Right atrium auricular region (tissue), 2 donors: ENCODE measurements at regions not wholly inside any gene's neighbourhood (a gene's known extent, or its start where the extent isn't known, plus 50 kb on each side); places are given as distances from the start of the nearest gene placed in this dataset.

Experiments
- DNase-seq: peaks from one replicate; pipeline ENCODE4 v3.0.0-alpha.2; 2019; ENCODE audit warnings: low spot score
- H3K27ac ChIP-seq, 2 donors: fragments of 200-600 bp; sonication (generic); 1 replicate in 1 of 2; 2 replicates in 1 of 2; pipeline ENCODE4 v1.5.1; 2016 to 2019
- H3K27me3 ChIP-seq, 2 donors: fragments of 200-600 bp; sonication (generic); one replicate each; pipeline versions ENCODE4 v1.5.1 to v1.6.0; 2017 to 2019
- H3K36me3 ChIP-seq: fragments of 200-600 bp; sonication (generic); one replicate; pipeline ENCODE4 v1.5.1; 2016
- H3K4me1 ChIP-seq, 2 donors: fragments of 200-600 bp; sonication (generic); one replicate each; pipeline versions ENCODE4 v1.5.1 to v1.6.0; 2017 to 2019
- H3K4me3 ChIP-seq, 2 donors: fragments of 200-600 bp; sonication (generic); 1 replicate in 1 of 2; 2 replicates in 1 of 2; pipeline ENCODE4 v1.5.1; 2017 to 2019; ENCODE audit warnings: mild to moderate bottlenecking in 1 of 2, moderate library complexity in 1 of 2
- H3K9me3 ChIP-seq, 2 donors: fragments of 200-600 bp; sonication (generic); one replicate each; pipeline ENCODE4 v1.5.1; 2019
- TF ChIP-seq, protein P1 (sequence below), 2 donors: fragments of 200-600 bp; sonication (generic); IDR thresholded peaks; one replicate each; pipeline ENCODE4 v1.5.1; 2019; ENCODE audit warnings: antibody characterized with exemption in 2 of 2

- Histone ChIP-seq H3K27me3 (no peaks in the 10 kb centered on the region), H3K36me3 (no peaks in the 10 kb centered on the region), H3K4me3 (no peak overlapping the region), H3K4me1 (no peaks in the 10 kb centered on the region), H3K9me3 (no peaks in the 10 kb centered on the region), H3K27ac (no peak overlapping the region)
- DNase-seq: no peak
- TF ChIP-seq, protein P1, sequence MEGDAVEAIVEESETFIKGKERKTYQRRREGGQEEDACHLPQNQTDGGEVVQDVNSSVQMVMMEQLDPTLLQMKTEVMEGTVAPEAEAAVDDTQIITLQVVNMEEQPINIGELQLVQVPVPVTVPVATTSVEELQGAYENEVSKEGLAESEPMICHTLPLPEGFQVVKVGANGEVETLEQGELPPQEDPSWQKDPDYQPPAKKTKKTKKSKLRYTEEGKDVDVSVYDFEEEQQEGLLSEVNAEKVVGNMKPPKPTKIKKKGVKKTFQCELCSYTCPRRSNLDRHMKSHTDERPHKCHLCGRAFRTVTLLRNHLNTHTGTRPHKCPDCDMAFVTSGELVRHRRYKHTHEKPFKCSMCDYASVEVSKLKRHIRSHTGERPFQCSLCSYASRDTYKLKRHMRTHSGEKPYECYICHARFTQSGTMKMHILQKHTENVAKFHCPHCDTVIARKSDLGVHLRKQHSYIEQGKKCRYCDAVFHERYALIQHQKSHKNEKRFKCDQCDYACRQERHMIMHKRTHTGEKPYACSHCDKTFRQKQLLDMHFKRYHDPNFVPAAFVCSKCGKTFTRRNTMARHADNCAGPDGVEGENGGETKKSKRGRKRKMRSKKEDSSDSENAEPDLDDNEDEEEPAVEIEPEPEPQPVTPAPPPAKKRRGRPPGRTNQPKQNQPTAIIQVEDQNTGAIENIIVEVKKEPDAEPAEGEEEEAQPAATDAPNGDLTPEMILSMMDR (IDR thresholded peaks at IDR 0.05): no peak
Measured at GRCh38 chr18:77495079-77495478, 245.4 kb downstream of the GALR1 start.

DNA sequence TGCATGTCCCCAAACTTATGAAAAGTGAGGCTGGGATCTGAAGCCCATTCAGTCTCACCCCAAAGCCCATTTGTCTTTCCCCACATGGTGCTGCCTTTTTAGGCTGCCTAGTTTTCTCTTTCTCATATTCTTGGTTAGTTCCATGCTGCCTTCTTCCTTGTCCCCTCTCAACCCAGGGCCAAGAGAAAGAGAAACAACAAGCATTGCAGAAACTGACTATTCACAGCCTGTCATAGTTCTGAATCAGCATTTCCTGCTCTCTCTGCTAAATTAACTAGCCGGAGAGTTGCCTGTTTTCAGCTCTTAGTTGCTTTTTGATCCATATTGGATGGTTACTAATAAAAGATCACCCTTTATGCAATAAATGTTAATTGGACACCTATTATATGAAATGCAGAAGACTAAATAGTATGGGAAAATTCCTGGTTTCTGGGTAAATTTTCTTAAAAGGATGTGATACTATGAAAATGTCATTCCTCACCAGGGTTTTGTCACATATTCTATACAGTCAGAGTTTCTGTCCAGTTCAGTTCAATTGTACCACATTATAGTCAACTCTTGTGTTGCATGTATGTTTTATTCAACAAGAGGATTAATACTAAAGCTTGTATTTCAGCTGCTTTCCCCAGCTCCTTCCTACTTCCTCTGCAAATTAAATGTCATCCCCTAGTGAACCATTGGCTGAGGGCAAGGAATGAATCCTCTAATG is 246.5 kb downstream of the GALR1 start:
- Histone ChIP-seq H3K36me3 (no peaks in the 10 kb centered on the region), H3K27ac (no peak overlapping the region), H3K4me3 (no peak overlapping the region), H3K9me3 (no peaks in the 10 kb centered on the region), H3K4me1 (no peaks in the 10 kb centered on the region), H3K27me3 (no peaks in the 10 kb centered on the region)
- TF ChIP-seq, protein P1 (IDR thresholded peaks at IDR 0.05): no peak
- DNase-seq: no peak

DNA sequence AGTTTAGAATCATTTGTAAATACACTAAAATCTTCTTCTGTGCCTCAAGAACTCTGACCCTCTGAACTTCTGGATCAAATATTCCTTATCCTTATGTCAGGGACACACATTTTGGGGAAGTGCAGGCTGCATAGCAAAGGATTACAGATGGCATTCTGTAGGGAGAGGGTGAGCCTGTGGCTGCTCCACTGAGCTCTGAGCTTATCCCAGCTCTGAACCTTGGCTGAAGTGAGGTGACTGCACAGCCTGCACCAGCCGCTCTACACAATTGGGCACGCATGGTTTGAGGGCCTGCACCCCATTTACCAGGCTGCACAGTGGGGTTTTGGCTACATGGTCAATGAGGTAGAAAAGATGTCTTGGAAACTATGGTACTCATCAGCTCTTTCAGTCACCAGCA is 251.6 kb downstream of the GALR1 start:
- Histone ChIP-seq H3K36me3 (no peaks in the 10 kb centered on the region), H3K4me1 (no peaks in the 10 kb centered on the region), H3K27me3 (no peaks in the 10 kb centered on the region), H3K27ac (no peak overlapping the region), H3K9me3 (no peaks in the 10 kb centered on the region), H3K4me3 (no peak overlapping the region)
- TF ChIP-seq, protein P1 (IDR thresholded peaks at IDR 0.05): no peak
- no peak for DNase-seq

GRCh38 chr18:77505499-77505898 is 255.9 kb downstream of the GALR1 start:
- Histone ChIP-seq H3K36me3 (no peaks in the 10 kb centered on the region), H3K4me3 (no peak overlapping the region), H3K27me3 (no peaks in the 10 kb centered on the region), H3K27ac (no peak overlapping the region), H3K9me3 (no peaks in the 10 kb centered on the region), H3K4me1 (no peaks in the 10 kb centered on the region)
- DNase-seq: no peak
- TF ChIP-seq, protein P1 (IDR thresholded peaks at IDR 0.05): no peak

- DNase-seq: no peak
- no peaks in the 10 kb centered on the region for H3K4me1 ChIP-seq
- no peaks in the 10 kb centered on the region for H3K36me3 ChIP-seq
- no peak overlapping the region for H3K4me3 ChIP-seq
- H3K27ac ChIP-seq: no peak overlapping the region
- H3K27me3 ChIP-seq: no peaks in the 10 kb centered on the region
- TF ChIP-seq, protein P1 (IDR thresholded peaks at IDR 0.05): no peak
- peaks cover 0 to 6% of the 10 kb centered on the region in 2 donors for H3K9me3 ChIP-seq
Measured at GRCh38 chr18:77512152-77512551, 262.5 kb downstream of the GALR1 start.

DNA sequence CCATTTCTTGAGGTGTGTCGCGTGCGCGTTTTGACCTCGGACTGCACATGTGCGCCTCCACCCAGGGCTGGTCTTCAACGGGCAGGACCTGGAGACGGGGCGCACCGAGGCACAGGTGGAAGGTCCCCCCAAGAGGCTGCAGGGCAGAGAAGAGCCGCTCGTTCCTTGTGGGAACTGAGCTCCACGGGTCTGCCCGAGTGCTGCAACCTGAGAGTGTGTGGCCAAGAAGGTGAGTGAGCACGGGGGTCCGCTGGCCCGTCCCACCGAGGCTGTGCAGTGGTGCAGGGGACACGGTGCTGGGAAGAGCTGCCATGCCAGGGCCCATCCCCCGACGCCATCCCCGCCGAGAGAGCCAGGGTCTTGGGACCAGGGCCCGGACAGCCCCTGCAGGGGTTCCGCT is 268.3 kb downstream of the GALR1 start:
- TF ChIP-seq, protein P1 (IDR thresholded peaks at IDR 0.05): no peak
- DNase-seq: no peak
- Histone ChIP-seq H3K4me3 (no peak overlapping the region), H3K9me3 (peaks cover 0 to 6% of the 10 kb centered on the region in 2 donors), H3K4me1 (no peaks in the 10 kb centered on the region), H3K36me3 (no peaks in the 10 kb centered on the region), H3K27me3 (no peaks in the 10 kb centered on the region), H3K27ac (no peak overlapping the region)
